Hepatocyte (in vitro differentiated cells): ENCODE measurements at regions not wholly inside any gene's neighbourhood (a gene's known extent, or its start where the extent isn't known, plus 50 kb on each side); places are given as distances from the start of the nearest gene placed in this dataset.
"Not testable (repeated sequence)": the region's sequence is repeated elsewhere in the genome, so short reads cannot be mapped to it uniquely, and the experiment has no call there.

ENCODE experiments used
- EZH2 ChIP-seq: fragments of 200-600 bp; sonication (generic); IDR thresholded peaks from 2 replicates; pipeline ENCODE4 v1.6.1; 2016; ENCODE audit warnings: antibody characterized with exemption, mild to moderate bottlenecking, borderline replicate concordance
- TF ChIP-seq, protein P1 (sequence below): fragments of 200-600 bp; sonication (generic); IDR thresholded peaks from 2 replicates; pipeline ENCODE4 v1.5.1; 2016; ENCODE audit warnings: antibody characterized with exemption, mild to moderate bottlenecking; ENCODE audit not compliant: poor library complexity

DNA sequence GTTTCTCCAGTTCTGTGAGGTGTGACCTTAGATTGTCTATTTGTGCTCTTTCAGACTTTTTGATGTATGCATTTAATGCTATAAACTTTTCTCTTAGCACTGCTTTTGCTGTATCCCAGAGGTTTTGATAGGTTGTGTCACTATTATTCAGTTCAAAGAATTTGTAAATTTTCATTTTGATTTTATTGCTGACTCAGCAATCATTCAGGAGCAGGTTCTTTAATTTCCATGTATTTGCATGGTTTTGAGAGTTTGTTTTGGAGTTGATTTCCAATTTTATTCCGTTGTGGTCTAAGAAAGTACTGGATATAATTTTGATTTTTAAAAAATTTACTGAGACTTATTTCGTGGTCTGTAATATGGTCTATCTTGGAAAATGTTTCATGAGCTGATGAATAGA is 182.7 kb downstream of the SQOR start:
- TF ChIP-seq, protein P1, sequence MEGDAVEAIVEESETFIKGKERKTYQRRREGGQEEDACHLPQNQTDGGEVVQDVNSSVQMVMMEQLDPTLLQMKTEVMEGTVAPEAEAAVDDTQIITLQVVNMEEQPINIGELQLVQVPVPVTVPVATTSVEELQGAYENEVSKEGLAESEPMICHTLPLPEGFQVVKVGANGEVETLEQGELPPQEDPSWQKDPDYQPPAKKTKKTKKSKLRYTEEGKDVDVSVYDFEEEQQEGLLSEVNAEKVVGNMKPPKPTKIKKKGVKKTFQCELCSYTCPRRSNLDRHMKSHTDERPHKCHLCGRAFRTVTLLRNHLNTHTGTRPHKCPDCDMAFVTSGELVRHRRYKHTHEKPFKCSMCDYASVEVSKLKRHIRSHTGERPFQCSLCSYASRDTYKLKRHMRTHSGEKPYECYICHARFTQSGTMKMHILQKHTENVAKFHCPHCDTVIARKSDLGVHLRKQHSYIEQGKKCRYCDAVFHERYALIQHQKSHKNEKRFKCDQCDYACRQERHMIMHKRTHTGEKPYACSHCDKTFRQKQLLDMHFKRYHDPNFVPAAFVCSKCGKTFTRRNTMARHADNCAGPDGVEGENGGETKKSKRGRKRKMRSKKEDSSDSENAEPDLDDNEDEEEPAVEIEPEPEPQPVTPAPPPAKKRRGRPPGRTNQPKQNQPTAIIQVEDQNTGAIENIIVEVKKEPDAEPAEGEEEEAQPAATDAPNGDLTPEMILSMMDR = not testable (repeated sequence)
- TF ChIP-seq EZH2 = not testable (repeated sequence)
